Activated CD8-positive, alpha-beta memory T cell treated with anti-CD3 and anti-CD28 coated beads for 4 hours (primary cell): ENCODE measurements at regions not wholly inside any gene's neighbourhood (a gene's known extent, or its start where the extent isn't known, plus 50 kb on each side); places are given as distances from the start of the nearest gene placed in this dataset.
"Not testable (repeated sequence)": the region's sequence is repeated elsewhere in the genome, so short reads cannot be mapped to it uniquely, and the experiment has no call there.

Source experiments
- DNase-seq, 2 donors: peaks; one replicate each; pipeline ENCODE4 v3.0.0-alpha.2; 2020; ENCODE audit warnings: low read depth in 2 of 2

GRCh38 chr3:177249203-177249602, 51.9 kb upstream of the TBL1XR1 start:
- DNase-seq: no peak

DNA sequence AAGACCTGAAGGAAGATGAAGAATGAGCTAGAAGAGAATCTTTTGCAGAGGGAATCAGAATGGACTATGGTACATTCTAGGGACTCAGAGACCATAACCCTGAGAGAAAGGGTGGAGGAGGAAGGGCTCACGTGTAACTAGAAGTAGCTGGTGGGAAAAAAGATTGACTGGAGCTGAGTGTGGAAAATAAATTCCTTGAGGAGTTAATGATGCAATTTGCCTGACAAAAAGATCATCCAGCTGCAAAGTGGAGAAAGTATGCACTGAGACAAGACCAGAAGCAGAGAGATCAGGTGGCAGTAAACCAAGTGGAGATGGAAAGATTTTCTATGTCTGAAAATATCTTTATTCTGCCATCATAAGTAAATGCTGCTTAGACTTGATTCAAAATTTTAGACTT, 52.9 kb upstream of the TBL1XR1 start:
- DNase-seq: no peak

- no peak for DNase-seq
Observed at GRCh38 chr3:177251755-177252154, 54.5 kb upstream of the TBL1XR1 start.

- DNase-seq: no peak
Observed at GRCh38 chr3:177257006-177257405, 59.7 kb upstream of the TBL1XR1 start.

DNA sequence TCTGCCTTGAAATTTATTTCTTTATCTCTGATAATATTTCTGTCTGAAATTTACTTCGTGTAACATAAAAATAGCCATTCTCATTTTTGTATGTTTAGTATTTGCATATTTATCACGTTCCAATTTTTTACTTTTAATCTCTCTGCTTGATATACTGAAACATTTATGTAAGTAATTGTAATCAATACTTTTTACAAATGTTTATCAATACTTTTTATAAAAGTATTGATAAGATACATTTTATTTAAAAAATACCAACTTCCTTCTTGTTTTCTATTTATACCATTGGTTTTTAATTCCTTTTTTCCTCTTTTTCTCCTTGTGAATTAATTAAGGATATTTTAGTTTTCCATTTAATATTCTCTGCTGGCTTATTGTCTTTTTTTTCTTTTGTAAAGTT, 60.3 kb upstream of the TBL1XR1 start:
- DNase-seq: no peak

GRCh38 chr3:177262396-177262795, 65.1 kb upstream of the TBL1XR1 start:
- DNase-seq: no peak

GRCh38 chr3:177263615-177264368, 66.5 kb upstream of the TBL1XR1 start:
- no peak for DNase-seq

GRCh38 chr3:177271811-177272501, 74.7 kb upstream of the TBL1XR1 start:
- not testable (repeated sequence) for DNase-seq

GRCh38 chr3:177278016-177278415, 80.7 kb upstream of the TBL1XR1 start:
- DNase-seq: no peak

DNA sequence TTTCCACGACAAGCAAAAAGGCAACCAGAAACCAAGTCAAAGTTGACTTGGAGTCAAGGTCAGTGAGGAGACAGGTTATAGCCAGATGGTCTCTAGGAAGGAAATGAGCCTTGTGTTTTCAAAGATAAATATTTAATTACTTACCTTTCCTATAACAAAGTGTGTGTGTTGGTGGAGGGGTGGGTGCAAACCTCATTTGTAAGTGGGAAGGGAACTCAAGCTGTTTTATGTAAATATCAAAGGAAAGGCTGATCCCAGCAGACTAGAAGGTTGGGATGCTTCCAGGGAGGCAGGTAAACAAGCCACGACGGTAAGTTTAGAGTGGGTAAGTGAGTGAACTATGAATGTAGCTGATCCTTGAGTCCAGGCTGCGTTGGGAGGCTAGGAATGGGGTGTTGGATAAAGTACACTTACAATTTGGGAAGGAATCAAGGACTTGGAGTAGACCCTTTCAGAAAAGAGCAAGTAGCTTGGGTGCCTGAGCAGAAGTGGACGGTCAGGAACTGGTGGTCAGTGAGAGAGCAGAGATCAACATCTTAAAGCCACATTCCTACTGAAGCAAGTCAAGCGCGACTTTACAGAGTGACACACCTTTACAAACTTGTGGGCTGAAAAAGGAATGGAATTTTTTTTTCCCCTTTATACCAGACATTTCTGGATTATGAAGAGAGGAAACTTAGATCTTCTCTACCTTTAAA, 82.0 kb upstream of the TBL1XR1 start:
- no peak for DNase-seq

- no peak for DNase-seq
Observed at GRCh38 chr3:177281292-177282118, 84.2 kb upstream of the TBL1XR1 start.

DNA sequence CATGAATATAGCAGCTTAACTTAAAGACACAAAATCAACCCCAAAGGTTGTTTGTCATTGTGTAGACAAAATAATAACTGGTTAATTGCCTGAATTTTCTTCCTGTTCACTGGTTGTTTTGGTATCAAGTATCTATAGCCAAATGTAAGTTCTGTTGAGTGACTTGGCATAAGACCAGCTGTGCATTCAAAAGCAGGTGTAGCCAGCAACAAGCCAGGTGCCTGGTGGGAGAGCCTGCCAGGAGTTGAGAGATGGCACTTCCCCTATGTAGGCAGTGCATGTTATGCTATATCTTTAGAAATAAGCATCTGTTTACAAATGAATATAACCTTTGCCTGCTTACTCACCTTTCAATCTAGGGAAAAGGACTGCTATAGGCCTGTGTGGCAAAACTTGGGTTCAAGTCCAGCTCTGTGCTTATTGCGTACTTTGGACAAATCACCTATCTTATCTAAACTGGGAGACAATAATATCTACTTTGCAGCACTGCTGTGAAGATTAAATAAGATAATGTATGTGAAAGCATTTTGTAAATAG, 84.9 kb upstream of the TBL1XR1 start:
- DNase-seq: no peak

- DNase-seq: no peak
Observed at GRCh38 chr3:177283983-177284382, 86.7 kb upstream of the TBL1XR1 start.

DNA sequence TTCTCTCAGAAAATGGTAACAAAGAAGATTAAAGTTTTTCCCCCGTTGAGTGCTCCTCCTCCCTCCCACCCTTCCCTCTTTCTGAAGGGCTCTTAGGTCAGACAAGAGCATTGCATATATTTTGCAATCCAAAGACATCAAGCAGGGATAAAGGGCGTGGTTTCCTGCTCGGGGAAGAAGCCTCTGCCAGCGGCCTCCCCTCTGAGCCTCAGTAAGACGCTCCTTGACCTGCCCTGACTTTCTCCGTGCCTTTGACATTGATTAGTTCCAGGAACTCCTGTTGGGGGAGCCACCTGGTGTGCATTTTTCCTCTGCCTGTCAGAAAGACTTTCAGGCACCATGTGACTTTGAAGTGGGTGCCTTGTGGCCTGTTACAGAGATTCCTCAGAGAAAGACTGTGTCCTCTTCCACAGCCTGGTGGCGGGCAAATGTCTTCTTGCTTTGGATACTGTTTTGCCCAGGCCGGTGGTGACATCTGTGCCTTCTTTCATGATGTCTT, 87.2 kb upstream of the TBL1XR1 start:
- no peak for DNase-seq

DNA sequence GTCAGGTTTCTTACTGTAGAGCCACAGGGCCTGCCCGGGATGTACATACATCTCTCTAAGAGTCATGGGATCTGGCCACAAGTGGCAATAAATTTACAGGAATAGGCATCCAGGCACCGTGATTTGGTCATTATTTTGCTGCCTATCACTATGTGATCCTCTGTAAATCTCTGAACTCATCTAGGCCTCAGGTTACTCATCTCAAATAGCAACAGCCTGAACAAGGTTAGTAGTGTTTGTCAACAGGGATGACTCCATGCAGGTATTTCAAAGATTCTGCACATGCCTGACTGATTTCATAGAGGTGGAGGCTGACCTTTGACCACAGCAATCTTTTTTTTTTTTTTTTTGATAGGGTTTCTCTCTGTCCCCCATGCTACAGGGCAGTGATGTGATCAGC, 88.8 kb upstream of the TBL1XR1 start:
- DNase-seq: no peak

- DNase-seq: no peak
Observed at GRCh38 chr3:177287231-177287630, 89.9 kb upstream of the TBL1XR1 start.

DNA sequence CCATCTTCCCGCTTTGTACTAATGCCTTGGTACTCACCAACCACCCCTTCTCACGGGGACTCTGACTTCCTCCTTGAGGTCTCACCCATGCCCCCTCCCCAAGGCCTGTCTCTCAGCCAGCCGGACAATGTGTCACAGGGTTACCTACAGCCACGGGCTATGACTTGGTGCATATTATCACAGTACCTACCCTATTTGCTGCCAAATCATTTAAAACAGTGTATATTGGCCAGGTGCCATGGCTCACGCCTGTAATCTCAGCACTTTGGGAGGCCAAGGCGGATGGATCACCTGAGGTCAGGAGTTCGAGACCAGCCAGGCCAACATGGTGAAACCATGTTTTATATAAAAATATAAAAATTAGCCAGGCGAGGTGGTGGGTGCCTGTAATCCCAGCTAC, 93.4 kb upstream of the TBL1XR1 start:
- no peak for DNase-seq

GRCh38 chr3:177294221-177294620, 96.9 kb upstream of the TBL1XR1 start:
- DNase-seq: no peak

DNA sequence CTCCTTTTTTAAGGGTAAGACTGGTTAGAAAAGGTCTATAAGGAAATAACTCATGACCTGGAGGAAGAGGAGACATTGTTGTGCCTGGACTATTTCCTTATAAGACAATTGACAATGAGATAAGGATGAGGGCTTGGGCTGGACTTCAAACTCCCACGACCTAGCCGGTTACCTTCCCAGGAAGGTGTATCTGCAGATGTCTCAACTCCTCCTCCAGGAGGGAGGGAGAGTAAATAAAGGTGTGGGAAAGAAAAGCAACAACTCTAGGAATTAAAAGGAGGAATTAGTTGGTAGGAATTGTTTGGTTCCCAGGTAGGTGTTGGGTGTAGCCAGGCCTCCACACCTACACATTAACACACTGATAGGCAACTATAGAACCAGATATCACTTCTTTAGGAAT, 97.8 kb upstream of the TBL1XR1 start:
- no peak for DNase-seq

GRCh38 chr3:177299250-177299649, 102.0 kb upstream of the TBL1XR1 start:
- no peak for DNase-seq

DNA sequence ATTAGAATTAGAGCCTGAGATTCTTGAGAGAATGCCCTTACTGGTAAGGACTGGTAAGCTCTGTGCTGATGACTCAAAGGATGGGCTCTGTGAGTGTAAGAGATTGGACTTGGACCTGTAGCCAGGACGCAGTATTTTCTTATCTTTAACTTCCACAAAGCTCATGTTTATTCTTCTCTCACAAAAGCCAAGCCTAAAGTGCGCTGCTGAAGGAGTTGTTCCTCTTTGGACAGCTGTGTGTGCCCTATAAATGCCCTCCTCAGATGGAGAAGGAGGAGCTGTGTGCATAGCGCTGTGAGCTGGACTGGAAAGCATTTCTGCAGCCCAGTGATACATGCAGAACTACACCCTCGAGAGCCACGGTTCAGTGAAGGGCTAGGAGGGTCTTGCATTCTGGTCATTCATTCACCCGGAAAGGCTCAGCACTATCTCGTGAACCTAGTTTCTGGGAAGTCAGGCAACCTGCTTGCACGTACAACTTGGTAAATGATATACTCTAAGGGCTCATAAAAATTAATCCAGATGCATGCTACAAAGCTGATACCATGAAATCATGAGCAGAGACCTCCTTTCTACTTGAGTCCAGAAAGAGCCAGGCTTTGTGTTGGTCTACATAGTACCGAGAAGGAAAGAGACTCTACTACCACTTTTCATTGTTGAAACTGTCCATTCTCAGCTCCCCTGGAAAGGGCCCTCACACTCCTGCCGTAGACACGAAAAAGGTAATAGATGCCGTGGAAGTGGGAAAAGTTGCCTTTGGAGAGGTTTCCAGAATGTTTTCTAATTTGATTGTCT, 103.0 kb upstream of the TBL1XR1 start:
- DNase-seq: no peak
